ENCODE measurements at regions not wholly inside any gene's neighbourhood (a gene's known extent, or its start where the extent isn't known, plus 50 kb on each side); places are given as distances from the start of the nearest gene placed in this dataset.

DNA sequence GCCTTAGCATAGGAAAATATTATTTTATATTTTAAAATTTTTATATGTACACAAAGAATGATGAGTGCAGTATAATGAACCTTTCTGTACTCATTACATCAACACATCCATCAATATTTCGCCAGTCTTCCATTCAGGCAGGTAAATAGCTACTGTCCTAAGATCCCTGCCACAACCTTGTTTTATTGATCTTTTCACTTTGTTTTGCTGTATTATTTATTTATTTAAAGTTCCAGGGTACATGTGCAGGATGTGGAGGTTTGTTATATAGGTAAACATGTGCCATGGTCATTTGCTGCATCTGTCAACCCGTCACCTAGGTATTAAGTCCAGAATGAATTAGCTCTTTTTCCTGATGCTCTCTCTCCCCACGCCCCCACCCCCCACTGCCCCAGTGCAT lies 64.6 kb downstream of the INHBB start:
- Histone ChIP-seq H3K23me2 (ENCODE audit: low read depth, low read length) (no peaks in the 10 kb centered on the region; the same call in 1 of the 2 replicates), H2AK5ac (ENCODE audit: low read depth, low read length) (no peak overlapping the region), H3K56ac (replicated peaks; ENCODE audit: insufficient read length, low read depth, low read length) (no peak overlapping the region), H4K8ac (ENCODE audit: extremely low read depth, insufficient read depth, low read length) (no peak overlapping the region), H2BK20ac (ENCODE audit: low read length) (no peak overlapping the region), H3K18ac (ENCODE audit: extremely low read depth, low read length) (no peak overlapping the region), H3K4ac (replicated peaks; ENCODE audit: insufficient read length, low read depth, low read length) (no peak overlapping the region), H4K20me1 (replicated peaks in 1 of 2; ENCODE audit: control insufficient read depth in 1 of 2, insufficient read depth in 2 of 2, low read length in 2 of 2) (no peaks in the 10 kb centered on the region), H3K9me3 (ENCODE audit: insufficient read depth in 2 of 2, low read depth in 1 of 2, low read length in 1 of 2) (peaks cover 5% of the 10 kb centered on the region in 2 experiments; a peak in 2 of 4 replicates), H3K79me2 (ENCODE audit: control insufficient read depth in 1 of 2, insufficient read depth in 2 of 2, low read length in 2 of 2) (no peaks in the 10 kb centered on the region), H3K79me1 (ENCODE audit: low read depth, low read length) (no peaks in the 10 kb centered on the region), H3K23ac (ENCODE audit: insufficient read length) (no peak overlapping the region), H3K4me1 (replicated peaks in 1 of 4; ENCODE audit: control insufficient read depth in 3 of 4, insufficient read depth in 4 of 4, low read length in 3 of 4) (peaks cover 0 to 5% (median 0%) of the 10 kb centered on the region in 4 experiments; a peak in 1 of 7 replicates), H3K14ac (ENCODE audit: insufficient read length) (no peak overlapping the region), H2AFZ (ENCODE audit: low read length) (no peak overlapping the region), H2BK15ac (ENCODE audit: low read length) (no peak overlapping the region), H4K5ac (ENCODE audit: insufficient read length, low read depth, low read length) (no peak overlapping the region), H4K91ac (replicated peaks; ENCODE audit: insufficient read length, low read length) (no peak overlapping the region), H3K4me3 (ENCODE audit: extremely low read depth in 1 of 4, insufficient read depth in 2 of 4, low read depth in 3 of 4, low read length in 4 of 4) (no peak overlapping the region), H2BK12ac (ENCODE audit: low read depth, low read length) (no peak overlapping the region), H3K4me2 (ENCODE audit: insufficient read depth in 1 of 2, low read depth in 2 of 2, low read length in 2 of 2) (no peak overlapping the region), H3K9ac (replicated peaks in 1 of 4; ENCODE audit: extremely low read depth in 1 of 4, low read depth in 3 of 4, low read length in 3 of 4) (no peak overlapping the region), H3K27ac (ENCODE audit: low read depth, low read length) (no peak overlapping the region), H2BK5ac (ENCODE audit: low read depth, low read length) (no peak overlapping the region), H3K27me3 (replicated peaks in 1 of 4; ENCODE audit: control insufficient read depth in 3 of 4, extremely low read depth in 1 of 4, insufficient read depth in 3 of 4, low read length in 3 of 4) (no peaks in the 10 kb centered on the region), H2BK120ac (replicated peaks; ENCODE audit: low read depth, low read length) (no peak overlapping the region), H3K36me3 (ENCODE audit: control insufficient read depth in 2 of 4, insufficient read depth in 4 of 4, low read length in 3 of 4) (no peaks in the 10 kb centered on the region)
- ChIA-PET CTCF (ENCODE audit: partially characterized antibody) (no interaction called here), POLR2A (ENCODE audit: partially characterized antibody) (no interaction called here)
- TF ChIP-seq CEBPB (IDR thresholded peaks at IDR 0.05; ENCODE audit: low read depth, low read length): no peak
- 81% methylated on average over 3 of the region's 3 CpGs; no CpG with 5 or more reads in 1 of the 2 experiments for WGBS, 2 experiments (ENCODE audit: extremely low coverage in 1 of 2, insufficient coverage in 1 of 2, insufficient read length in 1 of 2, insufficient replicate concordance in 2 of 2, low coverage in 1 of 2, low lambda C conversion rate in 2 of 2, missing lambda C conversion rate in 1 of 2)
- no peak for DNase-seq (ENCODE audit: low read depth in 1 of 2, low spot score in 2 of 2)
- no peak for FAIRE-seq
